CD4-positive, alpha-beta T cell treated with Interleukin-1 beta for 1 hour (primary cell): ENCODE measurements at regions not wholly inside any gene's neighbourhood (a gene's known extent, or its start where the extent isn't known, plus 50 kb on each side); places are given as distances from the start of the nearest gene placed in this dataset.
A peak's percentile ranks its signal among the peaks of the same experiment; 100 is the strongest.
"Not testable (repeated sequence)": the region's sequence is repeated elsewhere in the genome, so short reads cannot be mapped to it uniquely, and the experiment has no call there.

Source experiments
- DNase-seq, 2 donors: peaks; one replicate each; pipeline ENCODE4 v3.0.0-alpha.2; 2020 to 2022

GRCh38 chr3:75325716-75326115 lies 338.4 kb upstream of the FRG2C start:
- DNase-seq, result no peak

- no peak for DNase-seq
Measured at GRCh38 chr3:75327453-75327852, 336.7 kb upstream of the FRG2C start.

DNA sequence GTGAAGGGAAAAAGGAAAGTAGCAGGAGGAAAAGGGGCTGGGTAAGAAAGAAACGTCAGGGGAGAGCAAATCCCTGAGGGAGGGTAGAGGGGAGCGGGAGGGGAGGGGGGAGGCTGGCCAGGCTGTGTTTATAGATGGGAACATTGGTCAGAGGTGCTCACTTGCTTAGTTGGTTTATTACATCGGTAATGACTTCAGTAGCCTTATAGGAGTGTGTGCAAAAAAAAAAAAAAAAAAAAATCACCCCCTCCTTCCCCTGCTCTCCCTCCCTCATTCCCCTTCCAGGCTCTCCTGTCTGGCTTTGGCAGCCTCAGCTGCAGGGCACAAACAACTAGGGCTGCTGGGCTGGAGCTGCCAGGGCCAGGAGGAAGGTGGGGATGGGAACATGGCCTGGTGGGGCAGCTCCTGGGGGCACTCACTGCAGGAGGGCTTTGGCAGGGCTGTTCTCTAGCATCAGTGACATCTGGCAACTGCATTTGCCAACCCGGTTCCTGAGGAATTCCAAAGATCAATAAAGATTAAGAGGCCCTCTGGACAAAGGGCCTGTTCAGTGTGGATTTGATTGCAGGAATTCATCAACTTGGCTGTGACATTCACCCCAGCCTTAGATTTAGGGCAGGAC lies 334.5 kb upstream of the FRG2C start:
- DNase-seq, result no peak

DNA sequence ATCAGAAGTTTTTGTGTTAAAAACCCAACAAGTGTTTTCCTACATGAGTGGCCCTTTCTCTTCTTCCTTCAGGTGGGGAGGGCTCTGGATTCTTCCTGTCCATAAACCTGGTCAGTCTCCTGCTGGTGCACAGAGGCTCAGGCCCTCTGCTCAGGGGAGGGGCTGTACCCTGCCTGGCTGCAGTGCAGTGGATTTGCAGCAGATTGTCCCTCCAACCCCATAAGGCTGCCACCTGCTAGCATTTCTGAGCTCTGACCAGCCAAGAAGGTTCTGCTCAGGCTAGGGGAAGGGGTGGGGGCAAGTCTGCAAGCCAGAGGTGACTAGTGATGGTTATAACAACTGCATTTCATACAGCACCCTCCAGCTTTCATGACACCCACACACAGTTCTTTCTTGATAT lies 333.7 kb upstream of the FRG2C start:
- not testable (repeated sequence) for DNase-seq

DNA sequence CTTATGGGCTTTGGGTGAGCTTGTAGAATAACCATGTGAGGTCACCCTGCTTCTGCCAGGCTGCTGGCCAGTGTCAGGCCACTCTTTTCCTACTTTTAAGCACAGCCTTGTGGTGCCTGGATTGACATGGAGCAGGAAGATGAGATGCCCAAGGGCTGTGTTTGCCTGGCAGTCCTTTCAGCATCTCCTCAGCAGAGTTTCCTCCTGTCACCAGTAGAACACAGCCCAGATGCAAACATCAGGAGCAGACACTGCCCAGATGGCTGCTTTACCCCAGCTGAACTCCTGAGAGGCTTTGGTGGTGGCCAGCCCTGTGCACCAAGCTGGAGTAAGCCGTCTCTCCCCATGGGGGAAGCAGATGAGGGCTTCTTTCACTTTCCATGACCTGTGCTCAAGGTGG lies 332.0 kb upstream of the FRG2C start:
- DNase-seq, result not testable (repeated sequence)

- DNase-seq, result no peak
Measured at GRCh38 chr3:75332794-75333193, 331.3 kb upstream of the FRG2C start.

GRCh38 chr3:75334299-75334698 lies 329.8 kb upstream of the FRG2C start:
- no peak for DNase-seq

DNA sequence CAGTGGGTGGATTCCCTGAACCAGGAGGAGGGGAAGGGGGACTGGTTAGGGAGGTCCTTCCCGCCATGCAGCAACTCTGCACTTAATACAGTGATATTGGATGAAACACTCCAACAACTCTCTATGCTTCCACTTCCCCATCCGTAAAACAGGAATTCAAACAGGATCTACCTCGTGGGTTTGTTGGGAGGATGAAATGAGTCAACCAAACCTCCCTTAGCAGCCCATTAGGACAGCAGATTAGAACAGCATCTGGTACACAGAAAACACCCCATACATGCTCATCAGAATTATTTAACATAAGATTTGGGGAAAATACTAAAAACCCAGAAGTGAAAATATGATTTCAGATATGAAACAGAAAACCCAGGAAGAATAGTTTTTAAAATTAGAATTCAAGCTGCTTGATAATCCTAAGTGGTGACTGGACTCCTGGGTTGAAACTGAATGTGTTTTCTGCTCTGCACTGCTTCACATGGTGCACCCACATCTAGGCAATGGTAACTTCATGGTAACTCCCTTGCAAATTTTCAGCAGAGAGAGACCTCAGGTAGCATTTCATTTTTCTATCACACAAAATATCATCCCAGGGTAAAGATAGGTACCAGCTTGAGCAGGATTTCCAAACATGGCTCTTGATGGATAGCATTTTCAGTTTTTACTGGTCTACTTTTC lies 326.8 kb upstream of the FRG2C start:
- DNase-seq, result no peak

DNA sequence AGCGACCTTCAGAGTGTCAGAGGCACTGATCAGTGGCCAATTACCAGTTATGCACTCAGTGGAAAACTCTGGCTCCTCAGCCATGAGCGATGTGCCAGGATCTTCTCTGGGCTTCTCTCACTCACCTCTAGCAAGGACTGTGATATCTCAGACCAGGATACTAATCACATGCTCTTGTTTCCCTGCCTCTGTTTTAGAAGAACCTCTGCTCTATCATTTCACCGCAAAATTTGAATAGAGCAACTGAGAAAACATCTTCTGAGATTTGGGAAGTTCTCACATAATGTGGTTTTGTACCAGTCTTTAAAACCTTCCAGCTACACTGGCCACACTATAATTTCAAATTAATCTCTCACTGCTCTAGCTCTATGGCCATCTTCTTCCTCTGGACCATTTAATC lies 325.8 kb upstream of the FRG2C start:
- no peak for DNase-seq

- no peak for DNase-seq
Measured at GRCh38 chr3:75341324-75342067, 322.6 kb upstream of the FRG2C start.

DNA sequence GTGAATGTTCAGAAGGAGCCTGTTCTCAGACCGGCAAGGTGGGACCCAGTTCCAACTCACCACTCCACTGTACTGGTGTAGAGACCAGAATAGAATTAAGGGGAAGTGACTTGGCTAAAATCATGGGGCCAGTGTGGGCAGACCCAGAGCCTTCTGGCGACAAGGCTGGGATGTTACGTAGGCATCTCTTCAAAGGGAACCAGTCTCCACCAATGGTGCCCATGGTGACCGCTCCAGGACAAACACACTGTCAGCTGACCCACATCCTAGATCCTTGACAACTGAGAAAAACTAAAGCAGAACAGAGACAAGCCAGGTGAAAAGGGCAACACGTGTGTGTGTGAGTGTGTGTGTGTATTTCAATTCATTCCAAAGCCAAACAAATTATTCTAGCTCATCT lies 321.7 kb upstream of the FRG2C start:
- DNase-seq, result peak in 1 of 2 donors; percentile 22

GRCh38 chr3:75350536-75350935 lies 313.6 kb upstream of the FRG2C start:
- DNase-seq, result not testable (repeated sequence)

- DNase-seq, result peak; percentile 4 to 6
Measured at GRCh38 chr3:75362086-75362784, 301.9 kb upstream of the FRG2C start.

DNA sequence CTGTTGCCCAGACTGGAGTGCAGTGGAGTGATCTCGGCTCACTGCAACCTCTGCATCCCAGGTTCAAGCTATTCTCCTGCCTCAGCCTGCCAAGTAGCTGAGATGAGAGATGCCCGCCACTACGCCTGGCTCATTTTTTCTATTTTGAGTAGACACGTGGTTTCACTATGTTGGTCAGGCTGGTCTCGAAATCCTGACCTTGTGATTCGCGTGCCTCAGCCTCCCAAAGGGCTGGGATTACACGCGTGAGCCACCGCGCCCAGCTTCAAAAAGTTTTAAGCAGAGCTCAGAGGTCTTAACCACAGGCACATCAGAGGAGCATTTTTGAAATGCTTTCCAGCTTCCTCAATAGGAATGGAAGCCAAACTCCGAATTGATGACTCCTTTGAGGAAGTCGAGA lies 291.2 kb upstream of the FRG2C start:
- DNase-seq, result not testable (repeated sequence)

DNA sequence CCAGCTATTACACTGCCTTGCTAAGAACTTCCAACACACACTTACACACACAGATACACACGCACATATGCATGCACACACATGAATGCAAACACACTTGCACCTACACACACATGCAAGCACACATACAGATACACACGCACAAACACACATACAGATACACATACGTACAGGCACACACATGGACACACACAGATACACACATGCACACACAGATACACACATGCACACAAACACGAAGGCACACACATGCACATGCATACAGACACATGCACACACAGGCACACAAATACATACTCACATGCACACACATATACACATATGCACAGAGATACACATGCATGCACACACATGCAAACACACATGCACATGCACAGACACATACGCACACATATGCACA lies 284.3 kb upstream of the FRG2C start:
- DNase-seq, result not testable (repeated sequence)

DNA sequence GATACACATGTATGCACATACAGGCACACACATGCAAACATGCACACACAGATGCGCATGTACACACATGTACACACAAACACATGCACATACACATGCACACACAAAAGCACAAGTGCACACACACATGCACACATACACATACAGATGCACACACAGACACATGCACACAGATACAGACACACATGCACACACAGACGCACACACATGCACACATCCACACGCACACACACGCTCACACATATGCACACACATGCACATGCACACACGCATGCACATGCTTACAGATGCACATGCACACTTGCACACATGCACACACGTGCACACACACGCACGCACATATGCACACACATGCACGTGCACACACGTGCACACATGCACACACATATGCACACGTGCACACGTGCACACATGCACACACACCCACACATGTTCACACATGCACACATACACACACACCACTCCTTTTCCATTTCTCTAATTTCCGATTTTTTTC lies 283.8 kb upstream of the FRG2C start:
- DNase-seq, result no peak

DNA sequence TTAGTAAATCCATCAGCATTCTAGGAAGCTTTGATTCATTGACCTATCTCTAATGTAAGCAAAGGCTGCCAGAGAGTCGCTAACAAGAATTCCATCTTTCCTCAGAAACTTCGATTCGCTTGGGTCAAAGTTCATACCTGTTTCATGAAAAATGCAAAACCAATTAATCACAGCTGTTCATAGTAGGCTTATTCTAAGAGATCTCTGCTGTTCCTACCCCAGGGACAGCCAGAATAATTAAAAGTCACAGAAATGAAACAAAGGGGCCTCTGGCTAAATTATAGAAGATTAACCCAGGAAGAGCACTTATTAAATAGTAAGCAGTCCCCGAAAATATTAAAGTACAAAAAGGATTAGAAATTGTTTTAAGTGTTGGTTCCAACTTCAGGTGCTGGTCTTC lies 280.1 kb upstream of the FRG2C start:
- not testable (repeated sequence) for DNase-seq

DNA sequence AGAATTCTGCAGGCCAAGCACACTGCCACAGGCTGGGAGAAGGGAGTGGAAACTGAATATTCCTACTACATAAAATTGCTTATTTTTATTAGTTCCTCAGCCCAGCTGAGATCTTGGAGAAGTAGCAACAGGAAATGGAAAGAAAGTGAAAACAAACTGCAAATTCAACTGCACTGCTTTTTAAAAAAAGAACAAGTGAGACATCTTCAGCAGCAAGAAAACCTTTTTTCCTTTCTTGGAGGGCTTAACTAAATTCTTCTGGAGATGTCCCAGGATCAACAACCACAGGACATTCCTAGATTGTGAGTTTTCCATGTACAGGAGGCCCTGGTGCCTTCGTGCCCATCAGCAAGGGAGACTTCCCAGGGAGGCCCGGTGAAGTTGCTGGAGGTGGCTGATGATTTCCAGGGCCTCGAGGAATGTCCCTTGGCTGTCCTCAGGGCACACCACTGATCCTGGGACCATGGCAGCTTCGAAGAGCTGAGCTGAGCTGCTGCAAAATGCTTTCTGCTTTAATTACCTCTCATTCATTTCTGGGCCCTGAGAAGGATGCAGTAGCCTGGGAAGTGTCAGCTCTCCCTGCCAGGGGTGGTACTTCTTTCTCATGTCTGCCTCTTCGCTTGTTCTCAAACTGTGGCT lies 275.5 kb upstream of the FRG2C start:
- DNase-seq, result not testable (repeated sequence)

DNA sequence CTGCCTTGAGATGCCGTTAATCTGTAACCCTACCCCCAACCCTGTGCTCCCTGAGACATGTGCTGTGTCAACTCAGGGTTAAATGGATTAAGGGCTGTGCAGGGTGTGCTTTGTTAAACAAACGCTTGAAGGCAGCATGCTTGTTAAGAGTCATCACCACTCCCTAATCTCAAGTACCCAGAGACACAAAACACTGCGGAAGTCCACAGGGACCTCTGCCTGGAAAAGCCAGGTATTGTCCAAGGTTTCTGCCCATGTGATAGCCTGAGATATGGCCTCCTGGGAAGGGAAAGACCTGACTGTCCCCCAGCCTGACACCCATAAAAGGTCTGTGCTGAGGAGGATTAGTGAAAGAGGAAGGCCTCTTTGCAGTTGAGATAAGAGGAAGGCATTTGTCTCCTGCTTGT lies 270.8 kb upstream of the FRG2C start:
- DNase-seq, result not testable (repeated sequence)

GRCh38 chr3:75394102-75394501 lies 270.0 kb upstream of the FRG2C start:
- DNase-seq, result not testable (repeated sequence)

DNA sequence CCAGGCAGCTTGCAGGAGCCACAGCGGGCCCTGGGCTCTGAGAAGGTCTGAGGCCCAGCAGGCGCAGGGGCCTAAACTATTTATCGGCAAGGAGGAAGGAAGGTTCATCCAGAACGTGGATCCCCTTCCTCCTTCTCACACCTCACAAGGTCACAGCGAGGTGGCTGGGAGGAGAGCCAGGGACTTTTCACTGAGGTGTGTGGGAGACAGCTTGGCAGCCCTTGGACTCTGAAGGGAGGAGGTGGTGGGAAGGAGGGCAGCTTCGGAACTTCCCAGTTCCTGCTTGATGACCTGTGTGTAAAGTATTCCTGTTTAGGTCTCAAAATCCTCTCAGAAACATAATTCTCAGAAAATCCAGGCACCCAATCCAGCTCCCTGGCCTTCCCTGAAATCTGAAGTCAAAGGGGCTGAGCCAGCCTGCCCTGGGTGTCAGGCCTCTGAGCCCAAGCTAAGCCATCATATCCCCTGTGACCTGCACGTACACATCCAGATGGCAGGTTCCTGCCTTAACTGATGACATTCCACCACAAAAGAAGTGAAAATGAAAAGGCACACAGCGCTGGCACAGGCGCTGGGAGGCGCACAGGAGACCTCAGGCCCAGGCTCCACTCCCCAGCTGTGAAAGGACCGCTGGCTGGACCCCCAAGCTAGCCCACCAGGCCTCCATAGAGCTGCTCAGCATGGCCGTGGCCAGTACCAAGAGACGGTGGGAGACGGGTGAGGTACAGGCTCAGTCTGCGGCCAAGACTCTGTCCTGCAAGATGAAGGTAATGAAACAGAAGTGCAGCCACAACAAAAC lies 269.4 kb upstream of the FRG2C start:
- not testable (repeated sequence) for DNase-seq
